ENCODE measurements at regions not wholly inside any gene's neighbourhood (a gene's known extent, or its start where the extent isn't known, plus 50 kb on each side); places are given as distances from the start of the nearest gene placed in this dataset.

DNA sequence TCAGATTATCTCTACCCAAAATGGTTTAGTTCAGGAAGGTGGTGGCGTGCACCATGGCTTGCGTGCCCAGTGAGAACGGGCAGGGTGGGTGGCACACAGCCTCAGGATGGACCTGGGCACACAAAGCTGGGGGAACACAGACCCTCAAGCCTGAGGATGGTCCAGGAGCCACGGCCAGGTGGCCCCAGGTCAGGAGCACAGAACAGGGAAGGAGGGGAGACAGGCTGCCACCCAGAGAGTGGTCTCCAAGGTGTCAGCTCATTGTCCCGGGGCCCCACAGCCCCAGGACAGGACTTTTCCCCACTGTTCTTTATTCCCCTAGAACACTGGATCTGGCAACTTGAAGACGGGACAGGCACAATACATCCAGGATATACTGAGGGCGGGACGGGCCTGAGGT is 75.6 kb upstream of the MGMT start:
- WGBS (ENCODE audit: low lambda C conversion rate), result 70% methylated on average over 3 of the region's 8 CpGs
- Histone ChIP-seq H3K36me3 (replicated peaks in 1 of 2; ENCODE audit: control insufficient read depth in 1 of 2, insufficient read depth in 2 of 2, low read length in 2 of 2) (no peaks in the 10 kb centered on the region), H3K9me3 (ENCODE audit: low read length) (no peaks in the 10 kb centered on the region), H3K4me2 (ENCODE audit: low read depth, low read length) (no peak overlapping the region), H3K4me1 (ENCODE audit: insufficient read depth, low read length) (no peaks in the 10 kb centered on the region), H3K4me3 (replicated peaks in 1 of 3; ENCODE audit: insufficient read depth in 1 of 3, low read depth in 2 of 3, low read length in 3 of 3) (no peak overlapping the region), H3K79me2 (ENCODE audit: insufficient read depth, low read length) (no peaks in the 10 kb centered on the region), H3K27ac (ENCODE audit: extremely low read length, insufficient read depth, low read length) (no peak overlapping the region), H3K9ac (ENCODE audit: insufficient read depth, low read depth, low read length) (no peak overlapping the region), H2AFZ (ENCODE audit: low read length) (no peak overlapping the region), H4K20me1 (ENCODE audit: insufficient read depth, low read length) (no peaks in the 10 kb centered on the region), H3K27me3 (ENCODE audit: control insufficient read depth in 1 of 2, insufficient read depth in 2 of 2, low read length in 2 of 2) (peaks cover 0 to 35% of the 10 kb centered on the region in 2 experiments; a peak in 3 of 5 replicates)
- CTCF ChIA-PET (ENCODE audit: low intra/inter-chr PET ratio, low total read pairs), result no interaction called here
- no TSS peak for BruUV-seq (replicated peaks)
- no peak for TF ChIP-seq DR1 (CRISPR knock-in tag; IDR thresholded peaks at IDR 0.05)
- TF ChIP-seq ZNF292 (CRISPR knock-in tag; IDR thresholded peaks at IDR 0.05; ENCODE audit: borderline replicate concordance, low read depth), result no peak
- TF ChIP-seq ZNF468 (CRISPR knock-in tag; IDR thresholded peaks at IDR 0.05), result no peak
- TF ChIP-seq ZNF451 (CRISPR knock-in tag; IDR thresholded peaks at IDR 0.05), result no peak
- TF ChIP-seq ZFY (CRISPR knock-in tag; IDR thresholded peaks at IDR 0.05), result no peak
- no peak for TF ChIP-seq ZFP37 (CRISPR knock-in tag; IDR thresholded peaks at IDR 0.05; ENCODE audit: borderline replicate concordance)
- no peak for TF ChIP-seq TAF1 (CRISPR knock-in tag; IDR thresholded peaks at IDR 0.05)
- in situ Hi-C loops (cut with HindIII; ENCODE audit: extremely low pct_ligation_motif_present, low pct_unique_long_range_greater_than_20kb) (no loop called here), intact Hi-C loops (cut with micrococcal nuclease; ENCODE audit: unreplicated experiment) (no loop called here)
- FAIRE-seq (no peak), DNase-seq (ENCODE audit: low spot score) (no peak), ATAC-seq (no peak)
- POLR2A ChIA-PET, result no interaction called here

DNA sequence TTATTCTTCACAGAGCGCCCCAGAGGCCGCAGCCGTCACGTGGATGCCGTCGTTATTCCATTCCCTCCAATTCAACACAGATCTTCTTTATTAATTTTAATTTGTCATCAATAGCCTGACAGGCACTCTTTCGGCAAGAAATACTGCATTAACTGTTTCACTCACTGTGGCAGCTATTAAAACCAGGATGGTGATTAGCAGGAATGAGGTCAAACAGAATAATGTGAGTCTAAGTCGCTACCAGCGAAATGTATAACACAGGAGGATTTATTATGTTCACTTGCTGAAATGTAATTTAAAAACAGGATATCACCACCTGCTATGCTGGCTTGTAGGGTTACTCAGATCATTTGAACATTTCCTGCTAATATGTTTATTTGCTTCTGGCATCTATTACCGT is 74.2 kb upstream of the MGMT start:
- no TSS peak for BruUV-seq (replicated peaks)
- no peaks in the 10 kb centered on the region for H3K36me3 ChIP-seq (replicated peaks in 1 of 2; ENCODE audit: control insufficient read depth in 1 of 2, insufficient read depth in 2 of 2, low read length in 2 of 2)
- no peaks in the 10 kb centered on the region for H3K4me1 ChIP-seq (ENCODE audit: insufficient read depth, low read length)
- no peak overlapping the region for H3K4me3 ChIP-seq (replicated peaks in 1 of 3; ENCODE audit: insufficient read depth in 1 of 3, low read depth in 2 of 3, low read length in 3 of 3)
- H3K9ac ChIP-seq (ENCODE audit: insufficient read depth, low read depth, low read length), result no peak overlapping the region
- FAIRE-seq (no peak), DNase-seq (ENCODE audit: low spot score) (no peak), ATAC-seq (no peak)
- WGBS (ENCODE audit: low lambda C conversion rate), result 51% methylated on average over 10 of the region's 10 CpGs
- no peak overlapping the region for H3K4me2 ChIP-seq (ENCODE audit: low read depth, low read length)
- ChIA-PET CTCF (ENCODE audit: low intra/inter-chr PET ratio, low total read pairs) (no interaction called here), POLR2A (no interaction called here)
- no peaks in the 10 kb centered on the region for H3K79me2 ChIP-seq (ENCODE audit: insufficient read depth, low read length)
- H3K9me3 ChIP-seq (ENCODE audit: low read length), result no peaks in the 10 kb centered on the region
- no peaks in the 10 kb centered on the region for H4K20me1 ChIP-seq (ENCODE audit: insufficient read depth, low read length)
- in situ Hi-C loops (cut with HindIII; ENCODE audit: extremely low pct_ligation_motif_present, low pct_unique_long_range_greater_than_20kb), result no loop called here
- peaks cover 0 to 46% of the 10 kb centered on the region in 2 experiments; a peak in 3 of 5 replicates for H3K27me3 ChIP-seq (ENCODE audit: control insufficient read depth in 1 of 2, insufficient read depth in 2 of 2, low read length in 2 of 2)
- no peak overlapping the region for H3K27ac ChIP-seq (ENCODE audit: extremely low read length, insufficient read depth, low read length)
- intact Hi-C loops (cut with micrococcal nuclease; ENCODE audit: unreplicated experiment), result no loop called here
- H2AFZ ChIP-seq (ENCODE audit: low read length), result no peak overlapping the region
- TF ChIP-seq SALL2 (CRISPR knock-in tag; IDR thresholded peaks at IDR 0.05) (no peak), ISL2 (CRISPR knock-in tag; IDR thresholded peaks at IDR 0.05) (no peak), PRMT3 (CRISPR knock-in tag; IDR thresholded peaks at IDR 0.05; ENCODE audit: borderline replicate concordance, low read depth) (no peak), FIP1L1 (IDR thresholded peaks at IDR 0.05; ENCODE audit: borderline replicate concordance, insufficient read depth, low read depth, low read length) (no peak), MBD4 (IDR thresholded peaks at IDR 0.05; ENCODE audit: borderline replicate concordance, low read length) (no peak)
- TF ChIP-seq, protein P1, sequence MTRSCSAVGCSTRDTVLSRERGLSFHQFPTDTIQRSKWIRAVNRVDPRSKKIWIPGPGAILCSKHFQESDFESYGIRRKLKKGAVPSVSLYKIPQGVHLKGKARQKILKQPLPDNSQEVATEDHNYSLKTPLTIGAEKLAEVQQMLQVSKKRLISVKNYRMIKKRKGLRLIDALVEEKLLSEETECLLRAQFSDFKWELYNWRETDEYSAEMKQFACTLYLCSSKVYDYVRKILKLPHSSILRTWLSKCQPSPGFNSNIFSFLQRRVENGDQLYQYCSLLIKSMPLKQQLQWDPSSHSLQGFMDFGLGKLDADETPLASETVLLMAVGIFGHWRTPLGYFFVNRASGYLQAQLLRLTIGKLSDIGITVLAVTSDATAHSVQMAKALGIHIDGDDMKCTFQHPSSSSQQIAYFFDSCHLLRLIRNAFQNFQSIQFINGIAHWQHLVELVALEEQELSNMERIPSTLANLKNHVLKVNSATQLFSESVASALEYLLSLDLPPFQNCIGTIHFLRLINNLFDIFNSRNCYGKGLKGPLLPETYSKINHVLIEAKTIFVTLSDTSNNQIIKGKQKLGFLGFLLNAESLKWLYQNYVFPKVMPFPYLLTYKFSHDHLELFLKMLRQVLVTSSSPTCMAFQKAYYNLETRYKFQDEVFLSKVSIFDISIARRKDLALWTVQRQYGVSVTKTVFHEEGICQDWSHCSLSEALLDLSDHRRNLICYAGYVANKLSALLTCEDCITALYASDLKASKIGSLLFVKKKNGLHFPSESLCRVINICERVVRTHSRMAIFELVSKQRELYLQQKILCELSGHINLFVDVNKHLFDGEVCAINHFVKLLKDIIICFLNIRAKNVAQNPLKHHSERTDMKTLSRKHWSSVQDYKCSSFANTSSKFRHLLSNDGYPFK (CRISPR knock-in tag; IDR thresholded peaks at IDR 0.05; ENCODE audit: borderline replicate concordance), result no peak

Measured in HepG2 (cell line).